HepG2 (cell line): ENCODE measurements at regions not wholly inside any gene's neighbourhood (a gene's known extent, or its start where the extent isn't known, plus 50 kb on each side); places are given as distances from the start of the nearest gene placed in this dataset.

Source experiments
- AHDC1 ChIP-seq: sonication (generic); formaldehyde crosslinking; IDR thresholded peaks from 2 replicates; pipeline ENCODE4 v1.5.1; 2020; ENCODE audit warnings: mild to moderate bottlenecking, missing genetic modification reagents, borderline replicate concordance
- CREM ChIP-seq, 2 experiments: sonication (generic) in 1 of 2; formaldehyde crosslinking in 1 of 2; IDR thresholded peaks; 2 replicates each; pipeline versions ENCODE4 v1.4.0 to v1.6.1; 2016 to 2020; ENCODE audit warnings: antibody characterized with exemption in 1 of 2, mild to moderate bottlenecking in 1 of 2, missing genetic modification reagents in 1 of 2
- FOSL2 ChIP-seq: sonication (generic); formaldehyde crosslinking; IDR thresholded peaks from 2 replicates; pipeline ENCODE4 v1.4.0; 2020; ENCODE audit warnings: missing genetic modification reagents
- FOXK1 ChIP-seq: sonication (generic); formaldehyde crosslinking; IDR thresholded peaks from 2 replicates; pipeline ENCODE4 v1.4.0; 2020; ENCODE audit warnings: low read depth, missing genetic modification reagents, borderline replicate concordance
- IKZF1 ChIP-seq: fragments of 450-650 bp; IDR thresholded peaks from 2 replicates; pipeline ENCODE4 v1.7.1; 2016
- LBX2 ChIP-seq: sonication (generic); formaldehyde crosslinking; IDR thresholded peaks from 2 replicates; pipeline ENCODE4 v1.5.0; 2020; ENCODE audit warnings: missing genetic modification reagents, mild to moderate bottlenecking, borderline replicate concordance
- MZF1 ChIP-seq: sonication (generic); formaldehyde crosslinking; IDR thresholded peaks from 2 replicates; pipeline ENCODE4 v1.8.1; 2023; ENCODE audit warnings: mild to moderate bottlenecking, missing genetic modification reagents, borderline replicate concordance
- NR2F1 ChIP-seq, 2 experiments: fragments of 450-650 bp in 1 of 2; formaldehyde crosslinking in 1 of 2; IDR thresholded peaks; 2 replicates each; pipeline versions ENCODE4 v1.5.0 to v1.6.1; 2016 to 2020; ENCODE audit warnings: mild to moderate bottlenecking in 1 of 2, missing compliant biosample characterization in 1 of 2, missing genetic modification reagents in 1 of 2, moderate library complexity in 1 of 2
- PRDM10 ChIP-seq: sonication (generic); formaldehyde crosslinking; IDR thresholded peaks from 2 replicates; pipeline ENCODE4 v1.4.0; 2020; ENCODE audit warnings: low read depth, missing genetic modification reagents
- PTBP1 ChIP-seq: fragments of 200-400 bp; formaldehyde crosslinking; IDR thresholded peaks from 2 replicates; pipeline ENCODE4 v1.6.1; 2018; ENCODE audit warnings: low read length, low read depth; ENCODE audit not compliant: poor library complexity, severe bottlenecking
- RARG ChIP-seq: sonication (generic); formaldehyde crosslinking; IDR thresholded peaks from 2 replicates; pipeline ENCODE4 v1.4.0; 2020; ENCODE audit warnings: low read depth, mild to moderate bottlenecking, missing genetic modification reagents
- ZNF17 ChIP-seq: sonication (generic); formaldehyde crosslinking; IDR thresholded peaks from 2 replicates; pipeline ENCODE4 v1.5.0; 2020; ENCODE audit warnings: mild to moderate bottlenecking, missing genetic modification reagents
- ZNF557 ChIP-seq: sonication (generic); formaldehyde crosslinking; IDR thresholded peaks from 2 replicates; pipeline ENCODE4 v1.4.0; 2020; ENCODE audit warnings: missing genetic modification reagents
- ZNF670 ChIP-seq: sonication (generic); formaldehyde crosslinking; IDR thresholded peaks from 2 replicates; pipeline ENCODE4 v1.8.0; 2022; ENCODE audit warnings: mild to moderate bottlenecking, missing genetic modification reagents, borderline replicate concordance
- ZNF720 ChIP-seq: sonication (generic); formaldehyde crosslinking; IDR thresholded peaks from 2 replicates; pipeline ENCODE4 v1.4.0; 2020; ENCODE audit warnings: missing genetic modification reagents

- peak; percentile 79 for TF ChIP-seq CREM (IDR thresholded peaks at IDR 0.05)
- TF ChIP-seq CREM (CRISPR knock-in tag; IDR thresholded peaks at IDR 0.05) = no peak
- no peak for TF ChIP-seq ZNF720 (CRISPR knock-in tag)
- no peak for TF ChIP-seq IKZF1
- TF ChIP-seq ZNF17 (CRISPR knock-in tag) = no peak
- peak in 1 of 2 experiments; percentile 92; a peak in 2 of 4 replicates for TF ChIP-seq NR2F1 (CRISPR knock-in tag; IDR thresholded peaks at IDR 0.05)
- no peak for TF ChIP-seq LBX2 (CRISPR knock-in tag)
- no peak for TF ChIP-seq ZNF670
- TF ChIP-seq FOSL2 = no peak
- TF ChIP-seq MZF1 (CRISPR knock-in tag) = no peak
- TF ChIP-seq RARG = no peak
- no peak for TF ChIP-seq ZNF557
- peak; percentile 45; the same call in 1 of the 2 replicates for TF ChIP-seq FOXK1
- no peak for TF ChIP-seq PRDM10 (CRISPR knock-in tag)
- peak; percentile 54; the same call in 1 of the 2 replicates for TF ChIP-seq AHDC1 (CRISPR knock-in tag)
- no peak for TF ChIP-seq PTBP1
Observed at GRCh38 chr2:83071352-83071751, 1387.7 kb downstream of the SUCLG1 start (continued).
